ENCODE measurements at regions not wholly inside any gene's neighbourhood (a gene's known extent, or its start where the extent isn't known, plus 50 kb on each side); places are given as distances from the start of the nearest gene placed in this dataset.

DNA sequence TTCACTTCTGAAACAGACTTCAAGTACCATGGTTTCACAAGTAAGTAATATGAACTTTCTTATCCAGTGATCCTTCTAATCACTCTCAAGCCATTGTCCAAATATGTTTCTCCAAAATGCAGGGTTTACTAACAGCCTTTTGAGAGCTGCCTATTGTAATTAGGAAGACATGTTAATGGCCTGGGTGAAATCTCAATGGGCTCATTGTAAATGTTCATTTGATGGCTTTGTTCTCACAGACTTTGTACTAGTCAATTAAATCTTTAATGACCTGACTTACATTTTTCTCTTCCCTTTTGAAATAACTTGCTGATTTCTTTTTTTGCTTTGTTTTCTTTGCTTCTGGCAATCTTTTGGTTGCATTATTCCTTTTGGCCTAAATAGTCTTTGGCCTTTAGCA lies 444.8 kb downstream of the LIG4 start:
- Histone ChIP-seq H3K36me3 (ENCODE audit: insufficient read depth, low read length) (no peaks in the 10 kb centered on the region), H2AFZ (ENCODE audit: low read length) (no peak overlapping the region), H4K20me1 (ENCODE audit: insufficient read depth, low read length, poor library complexity, severe bottlenecking) (no peaks in the 10 kb centered on the region), H3F3A (ENCODE audit: low read depth) (no peaks in the 10 kb centered on the region), H3K79me2 (ENCODE audit: insufficient read depth, low read length) (no peaks in the 10 kb centered on the region), H3K9ac (ENCODE audit: low read depth, low read length, poor library complexity, severe bottlenecking) (no peak overlapping the region), H3K9me3 (ENCODE audit: insufficient read depth, low read depth, low read length) (no peaks in the 10 kb centered on the region), H3K4me1 (ENCODE audit: insufficient read depth, low read length, poor library complexity, severe bottlenecking) (no peaks in the 10 kb centered on the region), H3K4me2 (ENCODE audit: low read depth, low read length, poor library complexity, severe bottlenecking) (no peak overlapping the region), H3K27me3 (ENCODE audit: insufficient read depth, low read length, poor library complexity, severe bottlenecking) (no peaks in the 10 kb centered on the region), H3K9me2 (replicated peaks; ENCODE audit: low read depth, low read length) (no peaks in the 10 kb centered on the region), H3K4me3 (ENCODE audit: low read length, poor library complexity, severe bottlenecking) (no peak overlapping the region)
- TF ChIP-seq, protein P1, sequence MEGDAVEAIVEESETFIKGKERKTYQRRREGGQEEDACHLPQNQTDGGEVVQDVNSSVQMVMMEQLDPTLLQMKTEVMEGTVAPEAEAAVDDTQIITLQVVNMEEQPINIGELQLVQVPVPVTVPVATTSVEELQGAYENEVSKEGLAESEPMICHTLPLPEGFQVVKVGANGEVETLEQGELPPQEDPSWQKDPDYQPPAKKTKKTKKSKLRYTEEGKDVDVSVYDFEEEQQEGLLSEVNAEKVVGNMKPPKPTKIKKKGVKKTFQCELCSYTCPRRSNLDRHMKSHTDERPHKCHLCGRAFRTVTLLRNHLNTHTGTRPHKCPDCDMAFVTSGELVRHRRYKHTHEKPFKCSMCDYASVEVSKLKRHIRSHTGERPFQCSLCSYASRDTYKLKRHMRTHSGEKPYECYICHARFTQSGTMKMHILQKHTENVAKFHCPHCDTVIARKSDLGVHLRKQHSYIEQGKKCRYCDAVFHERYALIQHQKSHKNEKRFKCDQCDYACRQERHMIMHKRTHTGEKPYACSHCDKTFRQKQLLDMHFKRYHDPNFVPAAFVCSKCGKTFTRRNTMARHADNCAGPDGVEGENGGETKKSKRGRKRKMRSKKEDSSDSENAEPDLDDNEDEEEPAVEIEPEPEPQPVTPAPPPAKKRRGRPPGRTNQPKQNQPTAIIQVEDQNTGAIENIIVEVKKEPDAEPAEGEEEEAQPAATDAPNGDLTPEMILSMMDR (conservative IDR thresholded peaks at IDR 0.05; ENCODE audit: low read length), result no peak
- no peak for TF ChIP-seq EZH2phosphoT487 (IDR thresholded peaks at IDR 0.05; ENCODE audit: borderline replicate concordance)

GRCh38 chr13:107767119-107767518 lies 448.2 kb downstream of the LIG4 start:
- Histone ChIP-seq H3K4me2 (ENCODE audit: low read depth, low read length, poor library complexity, severe bottlenecking) (no peak overlapping the region), H3K9ac (ENCODE audit: low read depth, low read length, poor library complexity, severe bottlenecking) (no peak overlapping the region), H3F3A (ENCODE audit: low read depth) (no peaks in the 10 kb centered on the region), H3K9me2 (replicated peaks; ENCODE audit: low read depth, low read length) (no peaks in the 10 kb centered on the region), H4K20me1 (ENCODE audit: insufficient read depth, low read length, poor library complexity, severe bottlenecking) (no peaks in the 10 kb centered on the region), H3K36me3 (ENCODE audit: insufficient read depth, low read length) (no peaks in the 10 kb centered on the region), H3K27me3 (ENCODE audit: insufficient read depth, low read length, poor library complexity, severe bottlenecking) (no peaks in the 10 kb centered on the region), H3K4me1 (ENCODE audit: insufficient read depth, low read length, poor library complexity, severe bottlenecking) (no peaks in the 10 kb centered on the region), H3K4me3 (ENCODE audit: low read length, poor library complexity, severe bottlenecking) (no peak overlapping the region), H3K9me3 (ENCODE audit: insufficient read depth, low read depth, low read length) (no peaks in the 10 kb centered on the region), H3K79me2 (ENCODE audit: insufficient read depth, low read length) (no peaks in the 10 kb centered on the region), H2AFZ (ENCODE audit: low read length) (no peak overlapping the region)
- TF ChIP-seq, protein P1 (conservative IDR thresholded peaks at IDR 0.05; ENCODE audit: low read length), result no peak
- no peak for TF ChIP-seq EZH2phosphoT487 (IDR thresholded peaks at IDR 0.05; ENCODE audit: borderline replicate concordance)

DNA sequence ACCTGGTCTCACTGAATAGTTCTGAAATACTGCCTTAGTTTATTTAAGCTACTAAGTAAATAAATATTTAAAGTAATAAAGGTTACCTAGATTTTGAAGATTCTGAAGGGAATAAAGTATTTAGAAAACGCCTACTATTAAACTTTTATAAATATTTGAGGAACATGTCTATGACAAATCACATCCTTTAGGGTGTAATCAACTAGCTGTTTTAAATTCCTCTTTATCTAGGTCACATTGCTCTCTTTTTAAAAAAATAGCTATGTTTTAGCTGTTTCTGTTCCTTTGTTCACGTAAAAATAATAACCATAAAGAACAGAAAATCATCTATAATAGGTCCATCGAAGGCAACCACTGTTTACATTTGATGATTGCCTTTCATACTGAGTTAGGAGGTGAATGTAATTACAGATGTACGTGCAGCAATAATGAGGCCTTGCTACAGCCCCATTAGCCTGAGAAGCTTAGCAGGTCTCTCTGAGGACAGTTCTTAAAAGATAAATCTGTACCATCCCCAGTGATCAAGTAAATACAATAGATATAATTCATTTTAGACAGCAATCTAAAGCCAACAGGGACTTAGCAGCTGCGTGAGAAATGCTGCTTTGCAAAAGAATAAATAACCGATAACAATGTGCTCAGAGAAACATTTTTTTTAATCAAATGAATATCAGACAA lies 449.5 kb downstream of the LIG4 start:
- no peak overlapping the region for H3K4me2 ChIP-seq (ENCODE audit: low read depth, low read length, poor library complexity, severe bottlenecking)
- H3K36me3 ChIP-seq (ENCODE audit: insufficient read depth, low read length), result no peaks in the 10 kb centered on the region
- no peak overlapping the region for H3K4me3 ChIP-seq (ENCODE audit: low read length, poor library complexity, severe bottlenecking)
- no peaks in the 10 kb centered on the region for H3F3A ChIP-seq (ENCODE audit: low read depth)
- H3K79me2 ChIP-seq (ENCODE audit: insufficient read depth, low read length), result no peaks in the 10 kb centered on the region
- H3K4me1 ChIP-seq (ENCODE audit: insufficient read depth, low read length, poor library complexity, severe bottlenecking), result no peaks in the 10 kb centered on the region
- H3K9me3 ChIP-seq (ENCODE audit: insufficient read depth, low read depth, low read length), result no peaks in the 10 kb centered on the region
- no peaks in the 10 kb centered on the region for H3K27me3 ChIP-seq (ENCODE audit: insufficient read depth, low read length, poor library complexity, severe bottlenecking)
- TF ChIP-seq EZH2phosphoT487 (IDR thresholded peaks at IDR 0.05; ENCODE audit: borderline replicate concordance), result no peak
- TF ChIP-seq, protein P1 (conservative IDR thresholded peaks at IDR 0.05; ENCODE audit: low read length), result no peak
- H4K20me1 ChIP-seq (ENCODE audit: insufficient read depth, low read length, poor library complexity, severe bottlenecking), result no peaks in the 10 kb centered on the region
- no peaks in the 10 kb centered on the region for H3K9me2 ChIP-seq (replicated peaks; ENCODE audit: low read depth, low read length)
- no peak overlapping the region for H3K9ac ChIP-seq (ENCODE audit: low read depth, low read length, poor library complexity, severe bottlenecking)
- no peak overlapping the region for H2AFZ ChIP-seq (ENCODE audit: low read length)
